Stimulated activated CD8-positive, alpha-beta memory T cell treated with anti-CD3 and anti-CD28 coated beads, Interleukin-15, amount 100 ng/mL, for 4 hours (primary cell): ENCODE measurements at regions not wholly inside any gene's neighbourhood (a gene's known extent, or its start where the extent isn't known, plus 50 kb on each side); places are given as distances from the start of the nearest gene placed in this dataset.

Experiments
- DNase-seq, 2 donors: peaks; one replicate each; pipeline ENCODE4 v3.0.0-alpha.2; 2020; ENCODE audit warnings: low read depth in 2 of 2

DNA sequence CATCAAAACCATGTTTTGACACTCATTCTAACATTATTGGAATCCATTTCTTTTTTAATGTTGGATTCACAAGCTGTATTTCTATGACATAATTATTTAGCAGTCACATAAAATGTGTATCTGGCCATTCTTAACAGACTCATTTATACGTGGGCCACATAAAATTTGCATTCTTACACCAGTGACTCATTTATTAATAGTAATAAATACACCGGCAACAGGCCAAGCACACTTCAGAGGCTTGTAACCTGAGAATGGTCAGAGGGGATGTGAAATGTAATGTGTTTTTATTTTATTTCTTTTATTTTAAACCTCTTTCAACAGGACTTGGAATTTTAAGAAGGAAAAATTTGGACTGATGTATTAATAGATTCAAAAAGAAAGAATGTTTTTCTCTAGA lies 384.9 kb upstream of the RARB start:
- DNase-seq, result no peak

DNA sequence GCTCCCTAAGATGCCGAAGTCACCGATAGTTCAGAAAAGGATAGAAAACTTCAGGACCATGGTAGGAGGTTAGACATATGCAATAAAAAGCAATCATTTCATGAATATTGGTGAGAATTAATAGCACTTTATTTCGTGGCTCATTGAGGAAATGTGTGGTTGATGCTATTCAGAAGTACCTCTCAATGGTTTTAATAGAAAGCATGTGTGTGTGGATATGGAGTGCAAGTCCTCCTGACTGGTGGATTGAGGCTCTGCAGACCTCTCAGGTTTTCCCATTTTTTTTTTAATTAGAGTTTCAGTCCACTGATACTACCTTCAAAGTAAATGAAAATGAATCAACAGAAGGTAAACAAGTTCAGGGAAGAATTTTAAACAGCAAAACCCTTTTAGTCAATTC lies 384.3 kb upstream of the RARB start:
- DNase-seq, result no peak

- DNase-seq, result no peak
These were observed 383.0 kb upstream of the RARB start for GRCh38 chr3:25044762-25045710.

DNA sequence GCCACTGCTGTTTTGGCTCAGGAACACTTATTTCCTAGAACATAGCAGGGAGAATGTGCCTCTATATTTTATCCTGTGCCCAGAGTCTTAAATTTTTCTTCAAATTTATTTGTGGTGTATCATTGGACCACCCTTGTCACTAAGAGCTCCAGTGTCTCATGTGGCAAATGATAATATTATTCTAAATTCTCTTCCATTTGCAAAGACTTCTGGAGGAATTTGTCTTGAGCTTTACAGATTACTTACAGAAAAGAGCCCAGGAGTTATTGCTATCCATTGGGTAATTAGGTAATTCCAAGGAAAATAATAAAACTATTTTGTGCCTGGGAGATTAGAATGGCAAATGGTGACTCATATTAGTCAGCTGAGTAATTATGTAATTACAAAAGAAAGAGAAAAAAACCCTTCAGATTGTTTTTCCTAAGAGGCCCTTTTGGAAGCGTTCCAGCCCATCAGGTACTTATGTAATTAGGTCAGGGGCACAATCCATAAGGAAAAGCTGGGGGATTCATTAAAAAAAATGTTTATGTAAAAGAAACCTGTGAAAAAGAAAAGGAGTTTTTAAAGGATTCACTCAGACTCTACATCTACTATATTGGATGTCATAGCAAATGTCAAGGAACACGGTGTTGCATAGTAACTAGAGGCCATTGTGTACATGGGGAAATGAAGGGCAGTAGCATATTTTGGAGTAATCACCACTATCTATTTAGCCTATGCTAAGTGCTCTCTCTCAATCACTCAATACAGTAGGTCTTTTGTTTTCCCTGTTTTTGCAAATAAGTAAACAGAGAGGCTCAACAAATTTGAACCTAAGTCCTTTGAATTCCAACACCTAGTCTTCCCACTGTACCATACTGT lies 380.9 kb upstream of the RARB start:
- DNase-seq, result no peak

- DNase-seq, result no peak
These were observed 378.8 kb upstream of the RARB start for GRCh38 chr3:25049304-25049703.

GRCh38 chr3:25053360-25053759 lies 374.7 kb upstream of the RARB start:
- no peak for DNase-seq

DNA sequence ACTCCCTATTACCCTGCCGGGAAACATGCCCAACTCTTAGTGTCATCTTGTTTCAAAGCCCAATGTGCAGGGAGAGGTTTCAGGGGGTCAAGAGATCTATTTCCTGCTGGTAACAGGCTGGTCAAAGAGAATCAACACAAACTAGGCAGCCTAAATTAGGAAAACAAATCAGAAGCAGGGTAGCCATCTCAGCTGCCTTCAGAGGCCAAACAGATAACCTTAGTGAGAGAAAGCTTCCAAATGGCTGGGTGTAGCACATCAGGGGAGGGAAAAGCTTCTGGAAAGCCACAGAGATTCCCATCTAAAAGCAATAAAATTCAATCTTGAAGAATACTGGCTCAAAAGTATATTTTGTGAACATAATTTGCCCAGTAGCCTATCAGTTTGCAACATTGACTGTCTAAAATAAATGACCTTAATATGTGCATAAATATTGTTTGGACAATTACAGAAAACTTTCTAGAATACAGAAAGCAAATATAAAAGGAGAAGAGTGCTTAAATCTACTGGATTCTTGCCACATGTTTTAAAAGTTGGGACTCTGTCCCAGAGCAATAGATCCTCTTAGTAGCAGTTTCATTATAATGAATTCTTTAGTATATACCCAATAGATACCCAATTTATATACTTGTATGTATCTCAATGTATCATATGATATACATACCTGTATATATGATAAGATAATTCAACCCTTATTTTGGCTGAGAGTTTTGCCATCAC lies 371.9 kb upstream of the RARB start:
- DNase-seq, result no peak

DNA sequence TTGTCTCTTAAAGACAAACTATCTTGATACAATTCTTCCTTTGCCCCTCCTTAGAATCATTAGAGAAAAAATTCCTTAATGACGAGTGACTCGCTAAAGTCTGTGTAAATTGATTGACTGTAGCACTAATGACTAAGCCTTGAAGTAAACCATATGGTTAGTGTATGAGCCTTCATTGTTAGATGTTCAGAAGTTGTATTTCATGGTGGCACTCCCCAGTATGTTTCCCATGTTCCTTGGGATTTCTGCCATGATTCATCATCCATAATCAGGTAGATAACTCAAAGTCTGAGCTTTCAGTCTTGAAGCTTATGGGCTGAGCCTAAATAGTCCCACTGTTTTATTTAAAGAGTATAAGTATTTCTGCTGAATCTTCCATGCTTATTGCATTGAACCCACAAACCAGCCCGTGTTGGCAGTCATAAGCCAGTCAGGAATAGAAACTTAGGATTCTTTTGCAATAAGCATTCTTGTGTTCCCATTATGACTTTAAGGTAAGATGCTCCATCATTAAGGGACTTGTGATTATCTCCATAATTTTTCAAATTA lies 371.2 kb upstream of the RARB start:
- no peak for DNase-seq

DNA sequence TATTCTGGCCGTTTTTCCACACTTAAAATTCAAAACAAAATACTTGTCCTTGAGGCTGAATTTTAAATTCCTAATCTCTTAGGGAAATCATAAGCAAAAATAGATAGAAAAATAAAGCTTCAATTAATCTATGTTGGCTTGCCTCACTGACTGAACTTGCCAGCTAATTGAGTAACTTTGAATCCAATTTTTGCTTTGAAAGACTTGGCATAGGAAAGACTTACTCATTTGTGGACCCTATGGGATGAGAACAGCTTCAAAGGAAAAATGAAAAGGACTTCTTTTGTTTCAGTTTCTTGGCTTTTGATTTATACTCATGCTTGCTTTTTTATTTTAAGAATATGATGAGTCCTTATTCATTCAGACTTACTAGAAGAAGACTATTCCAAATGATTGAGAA lies 370.7 kb upstream of the RARB start:
- no peak for DNase-seq

DNA sequence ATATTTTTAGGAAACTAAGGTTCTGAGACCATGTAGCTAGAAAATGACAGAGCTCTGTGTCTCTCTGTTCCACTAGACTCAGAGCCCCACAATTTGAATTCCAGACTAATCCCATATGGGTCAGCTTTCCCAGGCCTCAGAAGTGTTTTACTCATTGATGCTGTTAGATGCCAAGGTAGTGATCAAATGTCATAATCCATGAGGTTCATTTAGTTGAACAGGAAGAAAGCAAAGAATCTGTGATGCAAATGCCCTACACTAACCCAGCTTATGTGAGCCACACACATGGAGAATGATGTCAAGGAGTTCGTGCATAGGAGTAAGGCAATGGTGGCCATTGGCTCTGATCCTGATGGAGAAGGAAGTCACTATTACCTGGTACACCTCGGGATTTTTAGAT lies 363.4 kb upstream of the RARB start:
- no peak for DNase-seq

DNA sequence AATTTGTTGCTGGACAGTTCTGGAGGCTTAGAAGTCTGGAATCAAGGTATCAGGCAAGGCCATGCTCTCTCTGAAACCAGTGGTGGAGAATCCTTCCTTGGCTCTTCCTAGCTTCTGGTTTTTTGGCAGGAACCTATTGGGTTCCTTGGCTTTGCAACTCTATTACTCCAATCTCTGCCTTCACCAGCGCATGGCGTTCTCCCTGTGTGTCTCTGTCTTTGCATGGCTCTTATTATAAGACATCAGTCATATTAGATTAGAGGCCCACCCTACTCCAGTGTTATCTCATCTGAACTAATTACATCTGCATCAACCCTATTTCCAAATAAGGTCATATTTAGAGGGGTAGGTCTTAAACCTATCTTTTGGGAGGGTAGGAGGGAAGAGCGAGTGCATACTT lies 358.1 kb upstream of the RARB start:
- no peak for DNase-seq

DNA sequence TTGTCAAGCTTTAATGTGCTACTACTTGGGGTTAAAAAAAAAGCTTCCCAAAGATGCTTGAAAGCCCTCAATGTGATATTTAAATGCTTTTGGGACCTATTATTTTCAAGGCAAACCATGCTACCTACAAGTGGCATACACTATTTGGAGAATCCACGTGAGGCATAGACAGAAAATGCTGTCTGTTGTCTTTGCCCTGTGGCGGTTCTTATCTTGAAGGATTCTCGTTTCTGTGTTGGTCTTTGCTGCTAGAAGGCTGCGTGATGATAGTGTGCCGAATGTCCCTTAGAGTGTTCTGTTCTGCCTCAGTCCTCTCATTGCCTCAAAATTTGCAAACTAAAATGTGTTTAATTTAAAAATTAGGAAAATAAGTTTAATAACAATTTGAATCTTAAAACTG lies 356.2 kb upstream of the RARB start:
- no peak for DNase-seq

- no peak for DNase-seq
These were observed 354.6 kb upstream of the RARB start for GRCh38 chr3:25073423-25073822.

DNA sequence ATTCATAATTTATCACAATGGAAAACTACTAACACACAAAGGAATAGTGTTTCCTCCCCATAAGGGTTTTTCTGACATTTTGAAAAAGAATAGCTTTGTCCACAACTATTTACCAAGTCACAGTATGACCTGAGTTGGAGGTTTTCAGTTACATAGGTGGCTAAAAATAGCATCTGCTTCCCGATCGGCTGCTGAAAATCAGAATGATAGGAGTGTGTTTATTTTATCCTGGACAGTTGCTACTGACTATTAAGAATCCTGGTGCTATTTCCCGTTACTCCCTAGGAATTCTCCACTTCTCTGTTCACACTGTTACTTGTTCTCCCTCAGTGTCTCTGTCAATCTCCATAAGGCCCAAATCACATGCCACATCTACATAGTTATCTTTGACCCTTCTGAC lies 353.9 kb upstream of the RARB start:
- DNase-seq, result no peak

DNA sequence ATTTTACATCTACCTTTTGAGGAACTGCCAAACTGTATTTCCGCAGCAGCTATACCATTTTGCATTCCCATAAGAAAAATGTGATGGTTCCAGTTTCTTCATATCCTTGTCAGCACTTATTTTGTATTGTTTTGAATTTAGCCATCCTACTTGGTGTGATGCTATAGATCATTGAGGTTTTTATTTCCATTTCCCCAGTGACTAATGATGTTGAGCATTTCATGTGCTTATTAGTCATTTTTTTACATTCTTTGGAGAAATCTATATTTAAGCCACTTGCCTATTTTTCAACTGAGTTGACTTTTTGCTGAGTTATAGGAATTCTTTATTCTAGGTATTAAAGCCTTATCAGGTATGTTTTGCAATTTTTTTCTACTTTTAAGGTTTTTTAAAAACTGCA lies 347.6 kb upstream of the RARB start:
- no peak for DNase-seq

DNA sequence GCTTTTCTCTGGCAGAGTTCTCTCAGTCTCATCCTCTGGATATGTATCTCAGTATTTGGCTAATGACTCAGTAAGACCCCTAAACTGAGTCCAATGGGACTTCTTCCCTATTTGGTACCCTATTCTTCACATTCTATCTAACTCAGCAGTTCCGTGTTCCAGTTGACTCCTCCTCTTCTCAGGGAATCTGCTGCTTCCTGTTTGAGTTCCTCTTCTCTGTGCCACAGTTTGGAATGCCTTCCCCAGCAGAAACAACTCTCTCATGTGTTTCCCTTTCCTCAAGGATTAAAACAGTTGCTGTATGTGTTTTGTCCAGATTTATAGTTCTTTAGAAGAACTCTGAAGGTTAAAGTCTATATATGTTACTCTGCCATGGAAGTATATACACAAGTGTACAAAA lies 344.0 kb upstream of the RARB start:
- no peak for DNase-seq

DNA sequence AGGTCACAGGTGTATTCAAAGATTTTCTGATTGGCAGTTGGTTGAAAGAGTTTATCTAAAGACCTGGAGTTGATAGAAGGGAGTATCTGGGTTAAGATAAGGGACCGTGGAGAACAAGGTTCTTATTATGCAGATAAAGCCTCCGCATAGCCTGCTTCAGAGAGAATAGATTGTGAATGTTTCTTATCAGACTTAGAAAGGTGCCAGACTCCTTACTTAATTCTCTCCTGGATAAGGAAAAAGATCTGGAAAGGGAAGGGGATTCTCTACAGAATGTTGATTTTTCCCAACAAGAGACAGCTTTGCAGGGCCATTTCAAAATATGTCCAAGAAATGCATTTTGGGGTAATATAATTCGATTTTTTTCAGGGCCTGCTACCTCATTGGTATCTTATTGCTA lies 341.3 kb upstream of the RARB start:
- DNase-seq, result no peak

- no peak for DNase-seq
These were observed 339.8 kb upstream of the RARB start for GRCh38 chr3:25088284-25088683.

DNA sequence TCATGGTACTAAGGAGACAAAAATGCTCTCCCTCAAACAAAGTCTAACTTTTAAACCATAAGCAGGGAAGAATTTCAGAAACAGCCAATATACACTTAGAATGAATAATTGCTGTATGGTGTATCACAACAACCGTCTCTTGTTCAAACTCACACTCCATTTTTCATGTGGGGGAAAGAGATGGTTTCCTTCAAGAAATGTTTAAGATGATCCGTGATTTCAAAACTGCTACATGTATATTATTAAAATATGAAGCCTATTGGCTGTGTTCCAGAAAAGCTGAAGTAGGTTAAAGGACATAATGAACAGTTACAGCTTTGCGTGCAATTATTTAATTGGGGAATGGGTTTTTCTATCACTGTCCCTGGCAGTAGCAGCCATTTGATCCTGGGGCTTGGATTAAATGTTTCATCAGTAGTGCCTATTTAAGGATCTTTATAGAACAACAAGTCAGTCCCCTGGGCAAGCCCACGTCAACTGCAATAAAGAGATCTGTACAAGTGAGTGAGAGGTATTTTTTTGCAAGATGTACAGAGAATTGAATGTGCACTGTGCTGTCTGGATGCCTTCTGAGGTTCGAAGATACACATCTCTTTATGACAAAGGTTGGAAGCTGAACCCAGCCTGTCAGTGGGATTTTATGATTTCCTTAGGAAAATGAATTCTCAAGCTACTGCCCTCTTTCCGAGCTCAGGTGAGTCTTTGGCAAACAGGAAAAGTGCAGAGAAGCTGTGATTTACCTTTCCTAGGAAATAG lies 337.2 kb upstream of the RARB start:
- DNase-seq, result no peak

- DNase-seq, result no peak
These were observed 336.1 kb upstream of the RARB start for GRCh38 chr3:25091934-25092333.
